HG03039 (cell line): ENCODE measurements at regions not wholly inside any gene's neighbourhood (a gene's known extent, or its start where the extent isn't known, plus 50 kb on each side); places are given as distances from the start of the nearest gene placed in this dataset.

Experiments used
- ATAC-seq: cut with Tn5 transposase; IDR thresholded peaks from one replicate; pipeline ENCODE4 v1.9.1; 2021; ENCODE audit warnings: mild to moderate bottlenecking, moderate library complexity; ENCODE audit not compliant: unreplicated experiment

- no peak for ATAC-seq
These were observed 194.3 kb upstream of the CD180 start for GRCh38 chr5:67390935-67391334.

DNA sequence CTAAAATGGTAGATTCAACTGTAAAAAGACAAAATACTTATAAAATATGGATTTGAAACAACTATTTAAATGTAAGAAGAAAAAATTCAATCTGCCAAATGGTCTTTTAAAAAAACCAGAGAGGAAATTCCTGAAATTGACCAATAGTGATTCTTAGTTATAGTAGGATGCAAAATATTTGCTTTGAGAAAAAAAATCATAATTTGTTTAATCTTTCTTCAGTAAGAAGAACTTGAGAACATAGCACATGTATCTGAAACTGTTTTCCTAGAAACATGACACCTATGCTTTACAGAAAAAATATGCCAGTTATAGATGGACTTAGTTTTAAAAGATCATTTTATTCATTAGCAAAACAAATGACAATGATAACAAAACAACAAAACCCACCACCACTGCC, 186.9 kb upstream of the CD180 start:
- no peak for ATAC-seq

GRCh38 chr5:67381236-67381880, 184.8 kb upstream of the CD180 start:
- no peak for ATAC-seq

GRCh38 chr5:67380431-67380830, 183.8 kb upstream of the CD180 start:
- ATAC-seq: no peak

DNA sequence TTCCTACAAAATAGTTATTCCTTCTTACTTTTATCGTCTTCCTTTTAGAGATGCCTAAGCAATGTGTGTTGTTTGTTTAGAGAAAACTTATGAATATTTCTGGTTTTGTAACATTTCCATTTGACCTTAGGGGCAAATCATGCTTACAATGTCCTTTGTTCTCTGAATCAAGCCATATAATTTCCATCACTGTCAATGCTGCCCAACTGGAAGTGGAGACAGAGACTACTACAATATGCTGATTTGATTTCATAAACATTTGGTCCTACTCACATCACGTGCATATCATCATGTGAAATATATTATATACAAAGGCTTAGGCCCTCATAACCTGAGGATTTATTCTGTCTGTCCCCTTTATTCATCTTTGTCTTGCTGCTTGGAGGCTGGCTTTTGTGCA, 183.2 kb upstream of the CD180 start:
- no peak for ATAC-seq

DNA sequence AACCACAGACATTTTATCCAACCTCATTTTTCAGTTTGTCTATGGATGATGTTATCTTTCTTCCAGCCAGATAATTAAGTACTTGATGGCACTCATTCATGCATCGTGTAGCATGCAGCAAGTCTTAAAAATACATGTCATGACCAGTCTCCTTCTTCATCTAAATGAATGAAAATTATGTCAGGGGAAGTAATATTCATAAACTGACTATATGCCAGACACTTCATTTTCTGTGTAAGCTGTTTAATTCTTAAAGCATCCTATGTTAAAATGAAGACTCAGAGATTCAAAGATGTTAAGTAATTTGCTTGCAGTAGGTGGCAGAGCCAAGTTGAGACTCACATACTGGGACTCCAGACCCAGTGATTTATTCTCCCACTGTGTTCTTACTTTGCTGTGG, 181.7 kb upstream of the CD180 start:
- ATAC-seq: no peak

- ATAC-seq: no peak
These were observed 181.0 kb upstream of the CD180 start for GRCh38 chr5:67377631-67378030.

DNA sequence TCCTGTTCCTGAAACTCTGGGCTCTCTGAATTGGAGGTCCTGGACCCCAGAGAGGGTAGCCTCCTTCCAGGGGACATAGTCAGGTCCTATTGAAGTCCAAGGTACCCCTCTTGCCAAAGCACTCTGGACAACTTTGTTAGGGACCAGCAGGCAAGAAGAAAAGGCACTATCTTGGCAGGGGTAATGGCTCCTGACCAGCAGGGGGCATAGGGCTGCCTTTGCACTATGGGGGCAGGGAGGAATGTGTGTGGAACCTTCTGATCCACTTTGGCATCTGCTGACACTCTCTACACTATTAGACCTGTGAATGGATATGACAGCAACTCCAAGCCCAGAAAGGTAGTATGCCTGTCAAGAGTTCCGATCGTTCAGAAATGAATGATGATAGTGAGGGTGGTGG, 179.0 kb upstream of the CD180 start:
- ATAC-seq: no peak

GRCh38 chr5:67374378-67374777, 177.8 kb upstream of the CD180 start:
- ATAC-seq: no peak

GRCh38 chr5:67373518-67373917, 176.9 kb upstream of the CD180 start:
- ATAC-seq: no peak

GRCh38 chr5:67372887-67373286, 176.3 kb upstream of the CD180 start:
- no peak for ATAC-seq

- no peak for ATAC-seq
These were observed 175.3 kb upstream of the CD180 start for GRCh38 chr5:67371924-67372323.

DNA sequence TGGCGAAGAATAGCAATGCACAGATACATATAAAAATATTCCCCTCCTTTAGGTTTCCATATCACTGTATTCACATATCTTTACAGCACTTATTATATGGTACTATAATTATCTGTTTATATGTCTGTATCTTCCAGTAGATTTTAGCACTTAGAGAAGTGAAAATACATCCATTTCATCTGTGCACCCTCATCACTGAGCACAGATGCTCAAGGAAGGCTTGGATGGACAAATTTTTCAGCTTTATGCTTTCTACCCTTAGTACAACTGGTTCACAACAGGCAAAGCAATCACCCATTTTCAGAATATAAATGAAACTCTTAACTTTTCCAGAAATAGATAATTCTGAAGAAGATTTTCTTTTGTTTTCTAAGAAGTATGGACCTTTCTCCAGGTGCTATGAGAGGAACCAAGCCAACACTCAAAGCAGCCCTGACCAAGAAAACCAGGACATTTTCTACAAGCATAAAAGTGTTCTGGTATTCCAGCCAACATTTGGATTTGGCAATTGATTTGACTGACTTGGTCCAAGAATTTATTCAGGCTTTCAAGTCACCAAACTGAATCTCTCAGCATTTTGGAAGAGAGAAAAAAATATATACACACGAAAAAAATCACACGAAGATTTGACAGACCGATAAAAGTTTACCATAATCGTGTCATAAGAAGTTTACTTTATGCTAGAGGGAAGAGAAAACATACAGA, 170.2 kb upstream of the CD180 start:
- no peak for ATAC-seq

GRCh38 chr5:67366276-67366675, 169.7 kb upstream of the CD180 start:
- no peak for ATAC-seq

GRCh38 chr5:67364381-67364970, 167.9 kb upstream of the CD180 start:
- no peak for ATAC-seq

DNA sequence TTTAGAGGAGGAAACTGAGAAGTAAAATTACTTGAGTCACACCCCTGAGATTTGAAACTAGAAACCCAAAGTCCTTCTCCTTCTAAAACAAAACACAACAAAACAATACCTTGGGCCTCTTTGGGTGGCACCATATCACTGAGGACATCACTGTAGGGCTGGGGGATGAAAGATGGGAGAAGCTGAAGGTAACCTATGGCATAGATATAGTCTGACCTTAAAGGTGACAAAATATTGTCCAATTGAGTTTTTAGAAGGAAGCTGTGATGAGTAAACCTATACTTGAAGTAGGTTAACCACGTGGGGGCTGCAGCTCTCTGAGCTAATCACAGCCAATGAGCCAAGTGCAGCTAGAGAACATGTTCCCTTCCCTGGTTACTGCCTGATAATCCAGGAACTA, 167.4 kb upstream of the CD180 start:
- no peak for ATAC-seq

- no peak for ATAC-seq
These were observed 166.6 kb upstream of the CD180 start for GRCh38 chr5:67363180-67363709.

- no peak for ATAC-seq
These were observed 165.5 kb upstream of the CD180 start for GRCh38 chr5:67361932-67362729.

GRCh38 chr5:67360047-67360446, 163.4 kb upstream of the CD180 start:
- no peak for ATAC-seq

GRCh38 chr5:67358186-67358585, 161.6 kb upstream of the CD180 start:
- no peak for ATAC-seq

GRCh38 chr5:67355120-67355713, 158.6 kb upstream of the CD180 start:
- ATAC-seq: no peak
